HS-27A (cell line): ENCODE measurements at regions not wholly inside any gene's neighbourhood (a gene's known extent, or its start where the extent isn't known, plus 50 kb on each side); places are given as distances from the start of the nearest gene placed in this dataset.
"Not testable (repeated sequence)": the region's sequence is repeated elsewhere in the genome, so short reads cannot be mapped to it uniquely, and the experiment has no call there.

Source experiments
- DNase-seq: peaks from one replicate; pipeline ENCODE4 v3.0.0-alpha.2; 2012; ENCODE audit warnings: low read depth, missing footprints

DNA sequence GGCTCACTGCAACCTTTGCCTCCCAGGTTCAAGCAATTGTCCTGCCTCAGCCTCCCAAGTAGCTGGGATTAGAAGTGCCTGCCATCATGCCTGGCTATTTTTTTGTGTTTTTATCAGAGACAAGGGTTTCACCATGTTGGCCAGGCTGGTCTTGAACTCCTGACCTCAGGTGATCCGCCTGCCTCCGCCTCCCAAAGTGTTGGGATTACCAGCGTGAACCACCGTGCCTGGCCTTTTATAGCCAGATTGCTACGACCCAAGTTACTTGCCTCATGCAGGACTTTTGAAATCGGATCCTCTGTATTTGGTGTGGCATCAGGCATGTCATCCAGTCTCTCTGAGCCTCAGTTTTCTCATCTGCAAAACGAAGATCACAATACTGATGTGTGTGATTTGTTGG, 115.9 kb upstream of the MYCN start:
- not testable (repeated sequence) for DNase-seq

DNA sequence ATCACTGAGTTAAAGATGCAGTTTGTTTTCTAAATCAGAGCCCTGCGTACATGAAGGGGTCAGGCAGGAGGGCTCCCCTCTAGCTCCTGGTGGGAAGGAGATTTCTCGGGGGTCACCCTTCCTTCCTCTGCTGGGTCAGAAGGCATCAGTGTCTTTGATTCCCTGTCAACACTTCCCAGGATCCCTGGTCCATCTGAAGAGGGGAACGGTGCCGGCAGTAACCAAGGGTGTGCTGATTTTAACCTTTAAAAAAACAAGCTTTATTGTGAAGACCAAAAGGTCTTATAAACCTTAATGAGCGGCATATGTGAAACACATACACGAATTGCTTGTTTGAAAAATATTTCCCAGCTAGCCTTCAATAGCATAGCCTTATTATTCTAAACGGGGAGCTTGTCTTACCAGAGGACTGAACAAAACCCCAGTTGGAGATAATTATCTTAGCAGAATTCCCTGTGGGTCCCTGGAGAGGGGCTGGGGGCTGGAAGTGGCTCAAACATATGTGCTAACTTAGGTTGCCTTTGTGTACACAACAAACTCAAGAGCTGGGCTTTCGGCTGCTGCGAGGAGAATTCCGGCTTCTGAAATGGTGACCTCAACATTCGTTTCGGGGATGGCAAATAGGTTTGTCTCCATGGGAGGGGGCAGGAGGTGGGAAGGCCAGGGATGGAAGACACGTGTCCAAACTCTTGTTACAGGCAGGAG, 114.9 kb upstream of the MYCN start:
- no peak for DNase-seq

DNA sequence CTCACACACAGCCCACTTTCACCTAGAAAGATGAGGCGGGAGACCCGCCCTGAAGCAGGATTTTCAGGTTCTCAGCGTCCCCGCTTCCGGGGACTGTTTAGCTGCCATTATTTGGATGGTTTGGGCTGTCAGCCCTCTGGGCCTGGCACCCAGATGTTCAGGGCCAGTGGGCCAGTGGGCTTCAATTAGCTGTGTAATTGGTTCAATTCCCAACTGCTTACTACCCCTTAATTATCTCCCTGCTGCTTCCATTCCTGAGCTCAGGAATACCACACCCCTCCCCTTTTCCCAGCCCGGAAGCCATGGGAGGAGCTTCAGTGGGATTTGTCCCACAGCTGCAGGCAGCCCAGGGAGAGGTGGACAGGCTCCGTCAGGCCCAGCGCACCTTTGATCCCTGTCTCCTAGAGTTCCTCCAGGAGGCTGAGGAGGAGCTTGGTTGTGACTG, 114.1 kb upstream of the MYCN start:
- DNase-seq, result no peak

DNA sequence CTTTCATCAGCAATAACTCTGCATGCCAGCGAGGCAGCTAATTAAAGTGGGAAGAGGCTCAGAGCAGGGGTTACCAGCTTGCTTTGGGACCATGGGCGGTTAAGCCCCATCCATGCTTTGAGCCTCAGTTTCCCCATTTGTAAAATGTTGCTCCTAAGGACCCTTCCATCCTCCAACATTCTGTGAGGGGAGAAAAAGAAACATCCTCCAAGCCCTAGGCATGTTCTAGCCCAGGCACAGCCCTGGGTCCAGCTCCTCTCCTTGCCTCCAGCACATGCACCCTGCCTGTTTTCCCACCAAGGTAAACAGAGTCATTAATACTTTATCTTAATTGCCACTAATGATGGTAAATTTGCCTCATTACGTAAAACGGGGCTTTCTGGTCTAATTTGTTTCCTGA, 113.3 kb upstream of the MYCN start:
- no peak for DNase-seq

DNA sequence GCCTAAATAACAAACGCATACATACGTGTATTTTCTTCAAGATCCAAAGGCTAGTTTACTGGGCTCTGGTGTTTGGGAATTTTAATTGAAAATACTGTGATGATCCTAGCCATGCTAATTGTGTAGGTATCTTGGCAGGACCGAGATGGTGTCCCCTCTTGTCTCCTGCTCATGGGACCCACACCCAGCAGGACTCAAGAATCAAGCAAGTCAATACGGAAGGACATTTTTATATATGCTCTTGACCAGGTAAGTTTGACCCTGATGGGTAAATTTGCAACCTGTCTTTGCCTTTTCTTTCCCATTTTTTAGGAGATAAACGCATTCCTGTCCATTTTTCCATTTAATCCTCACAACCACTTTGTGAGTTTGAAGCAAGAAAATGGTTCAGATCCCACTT, 111.8 kb upstream of the MYCN start:
- no peak for DNase-seq

DNA sequence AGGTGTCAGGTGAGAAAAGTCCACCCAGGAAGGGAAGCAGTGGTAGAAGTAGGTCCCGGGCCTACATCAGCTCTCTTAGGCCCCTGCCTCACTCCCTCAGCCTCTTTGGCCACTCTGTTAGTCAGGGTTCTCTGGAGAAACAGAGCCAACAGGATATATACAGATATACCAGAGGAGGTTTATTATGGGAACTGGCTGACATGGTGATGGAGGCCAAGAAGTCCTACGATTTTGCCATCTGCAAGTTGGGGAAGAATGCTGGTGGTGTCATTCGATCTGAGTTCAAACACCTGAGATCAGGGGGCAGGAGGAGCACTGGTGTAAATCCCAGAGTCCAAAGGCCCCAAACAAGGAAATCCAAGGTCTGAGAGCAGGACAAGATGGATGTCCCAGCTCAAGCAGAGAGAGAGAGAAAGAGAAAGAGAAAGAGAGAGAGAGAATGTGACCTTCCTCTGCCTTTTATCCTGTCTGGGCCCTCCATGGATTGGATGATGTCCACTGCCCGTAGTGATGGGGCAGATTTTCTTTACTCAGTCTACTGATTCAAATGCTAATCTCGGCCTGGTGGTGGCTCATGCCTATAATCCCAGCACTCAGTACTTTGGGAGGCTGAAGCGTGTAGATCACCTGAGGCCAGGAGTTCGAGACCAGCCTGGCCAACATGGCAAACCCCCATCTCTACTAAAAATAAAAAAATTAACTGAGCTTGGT, 111.1 kb upstream of the MYCN start:
- DNase-seq, result no peak

DNA sequence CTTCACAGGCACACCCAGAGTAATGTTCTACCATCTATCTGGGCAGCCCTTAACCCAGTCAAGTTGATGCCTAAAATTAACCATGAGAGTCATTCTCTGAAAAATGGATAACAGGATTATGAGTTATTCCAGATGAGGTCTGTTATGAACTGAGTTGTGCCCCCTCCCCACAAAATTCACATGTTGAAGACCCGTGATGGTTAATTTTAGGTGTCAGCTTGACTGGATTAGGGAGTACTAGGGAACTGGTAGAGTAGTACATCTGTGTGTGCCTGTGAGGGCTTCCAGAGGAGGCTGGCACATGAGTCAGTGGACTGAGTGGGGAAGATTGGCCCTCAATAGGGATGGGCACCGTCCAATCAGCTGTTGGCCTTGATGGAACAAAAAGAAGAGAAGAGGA, 110.4 kb upstream of the MYCN start:
- no peak for DNase-seq

DNA sequence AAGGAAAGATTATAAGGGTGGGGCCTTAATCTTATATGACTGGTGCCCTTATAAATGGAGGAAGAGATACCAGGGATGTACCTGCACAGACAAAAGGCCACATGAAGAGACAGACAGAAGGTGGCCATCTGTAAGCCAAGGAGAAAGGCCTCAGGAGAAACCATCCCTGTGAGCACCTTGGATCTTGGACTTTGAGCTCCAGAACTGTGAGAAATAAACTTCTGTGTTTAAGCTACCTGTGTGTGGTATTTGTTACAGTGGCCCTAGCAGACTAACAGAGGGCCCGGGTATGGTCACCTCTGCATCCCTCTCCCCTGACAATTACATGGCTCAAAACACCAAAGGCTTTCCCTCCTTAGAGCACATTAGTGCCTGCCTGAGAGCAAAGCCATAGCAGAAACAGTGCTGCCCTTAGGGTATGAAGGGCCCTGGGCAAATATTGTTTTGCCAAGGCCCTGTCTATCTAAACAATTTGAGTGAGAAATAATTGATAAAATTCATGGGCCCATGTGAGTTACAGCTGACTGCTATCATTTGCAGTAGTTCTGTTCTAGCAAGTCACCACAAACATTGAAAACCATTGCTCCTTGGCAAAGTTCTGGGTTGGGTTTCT, 109.3 kb upstream of the MYCN start:
- DNase-seq, result no peak

DNA sequence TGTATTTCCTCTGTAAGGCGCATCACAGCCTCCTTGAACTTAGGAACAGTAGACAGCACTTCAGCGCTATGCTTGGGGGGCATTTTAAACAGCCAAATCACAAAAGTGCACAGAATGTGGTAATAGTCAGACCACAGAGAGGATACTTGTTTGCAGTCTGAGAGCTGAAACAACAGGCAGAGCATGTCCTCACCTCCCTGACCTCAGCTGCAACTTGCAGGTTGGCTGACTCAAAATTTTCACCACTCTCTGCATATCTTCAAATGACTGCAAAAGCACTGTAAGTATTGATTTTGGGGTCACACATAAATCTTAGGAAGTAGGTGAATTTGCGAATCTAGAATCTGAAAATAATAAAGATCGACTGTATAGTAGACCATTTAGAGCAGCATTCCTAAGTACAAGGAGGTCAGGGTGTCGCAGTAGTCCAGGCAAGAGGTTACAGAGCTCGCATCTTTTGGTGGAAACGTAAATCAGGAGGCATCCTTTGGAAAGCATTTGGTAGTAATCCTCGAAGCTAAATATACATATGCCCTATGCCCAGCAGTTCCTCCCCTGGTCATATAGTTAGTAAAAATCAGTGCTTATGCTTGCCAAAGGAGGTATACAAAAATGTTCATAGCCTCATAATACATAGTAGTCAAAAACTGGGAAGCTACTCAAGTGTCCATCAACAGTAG, 108.2 kb upstream of the MYCN start:
- no peak for DNase-seq

DNA sequence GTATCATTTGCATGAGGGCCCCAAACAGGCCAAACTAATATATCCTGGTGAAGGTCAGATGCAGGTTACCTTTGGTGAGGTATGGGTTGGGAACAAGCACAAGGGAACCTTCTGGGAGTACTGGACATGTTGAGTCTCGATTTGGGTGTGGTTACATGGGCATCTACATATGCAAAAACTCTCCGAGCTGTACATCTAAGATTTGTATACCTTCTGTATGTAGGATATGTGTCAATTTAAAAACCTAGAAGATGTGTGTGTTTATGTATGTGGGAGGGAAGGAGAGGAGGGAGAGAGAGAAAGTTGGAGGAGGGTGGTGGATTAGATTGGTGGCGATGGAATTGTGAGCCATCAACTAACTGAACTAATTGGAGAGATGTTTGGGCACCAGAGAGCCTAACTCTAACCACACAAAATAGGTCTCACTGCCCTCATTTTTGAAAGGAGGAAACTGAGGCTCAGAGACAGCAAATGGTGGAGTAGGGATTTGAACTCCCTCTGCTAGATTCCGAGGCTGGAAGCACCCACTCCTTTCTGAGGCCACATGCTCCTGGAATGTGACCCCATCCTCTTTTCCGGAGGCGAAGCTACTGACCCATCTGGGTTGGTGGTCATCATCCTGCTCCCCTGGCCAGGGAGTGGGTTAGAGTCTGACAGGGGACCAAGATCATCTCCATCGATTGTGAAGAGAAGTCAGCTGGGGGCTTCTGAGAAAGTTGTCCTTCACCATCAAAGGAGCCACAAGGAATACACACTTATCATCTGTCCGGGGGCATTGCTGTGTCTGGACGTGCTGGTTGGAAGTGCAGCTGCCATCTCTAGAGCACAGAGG, 107.3 kb upstream of the MYCN start:
- DNase-seq, result no peak

DNA sequence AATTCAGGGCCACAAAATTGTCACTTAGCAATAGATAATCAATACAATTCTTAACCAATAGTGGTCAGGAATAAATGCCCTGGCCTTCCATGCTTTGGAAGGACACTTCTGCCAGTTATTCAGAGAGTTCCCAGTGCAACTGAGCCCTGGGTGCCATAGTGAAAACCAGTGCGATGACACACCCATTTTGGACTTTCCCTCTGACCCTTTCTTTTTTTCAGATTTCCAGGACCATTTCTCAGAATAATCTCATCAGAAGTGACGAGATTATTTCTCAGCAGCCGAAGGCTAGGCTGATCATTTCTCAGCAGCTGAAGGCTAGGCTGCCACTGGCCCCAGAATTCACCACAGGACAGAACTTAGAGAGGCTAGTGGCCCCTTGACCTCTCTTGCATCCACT, 106.6 kb upstream of the MYCN start:
- no peak for DNase-seq

DNA sequence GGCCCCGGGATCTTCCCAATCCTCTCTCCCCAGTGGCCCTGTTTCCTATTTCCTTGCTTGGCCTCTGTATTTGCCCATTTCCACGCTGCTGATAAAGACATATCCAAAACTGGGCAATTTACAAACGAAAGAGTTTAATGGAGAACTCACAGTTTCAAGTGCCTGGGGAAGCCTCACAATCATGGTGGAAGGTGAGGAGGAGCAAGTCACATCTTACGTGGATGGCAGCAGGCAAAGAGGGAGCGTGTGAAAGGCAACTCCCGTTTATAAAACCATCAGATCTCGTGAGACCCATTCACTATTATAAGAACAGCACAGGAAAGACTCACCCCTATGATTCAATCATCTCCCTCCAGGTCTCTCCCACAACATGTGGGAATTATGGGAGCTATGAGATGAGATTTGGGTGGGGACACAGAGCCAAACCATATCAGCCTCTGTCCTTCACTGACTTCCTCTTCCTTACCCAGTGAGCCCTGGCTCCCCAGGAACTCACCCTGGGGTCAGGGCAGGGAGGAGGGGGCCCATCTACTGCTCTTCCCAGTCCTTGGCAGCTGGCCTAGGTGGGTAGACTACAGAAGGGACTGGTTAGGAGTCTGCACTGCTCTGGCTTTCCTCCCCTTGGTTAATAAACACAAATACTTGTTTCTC, 105.8 kb upstream of the MYCN start:
- DNase-seq, result no peak

DNA sequence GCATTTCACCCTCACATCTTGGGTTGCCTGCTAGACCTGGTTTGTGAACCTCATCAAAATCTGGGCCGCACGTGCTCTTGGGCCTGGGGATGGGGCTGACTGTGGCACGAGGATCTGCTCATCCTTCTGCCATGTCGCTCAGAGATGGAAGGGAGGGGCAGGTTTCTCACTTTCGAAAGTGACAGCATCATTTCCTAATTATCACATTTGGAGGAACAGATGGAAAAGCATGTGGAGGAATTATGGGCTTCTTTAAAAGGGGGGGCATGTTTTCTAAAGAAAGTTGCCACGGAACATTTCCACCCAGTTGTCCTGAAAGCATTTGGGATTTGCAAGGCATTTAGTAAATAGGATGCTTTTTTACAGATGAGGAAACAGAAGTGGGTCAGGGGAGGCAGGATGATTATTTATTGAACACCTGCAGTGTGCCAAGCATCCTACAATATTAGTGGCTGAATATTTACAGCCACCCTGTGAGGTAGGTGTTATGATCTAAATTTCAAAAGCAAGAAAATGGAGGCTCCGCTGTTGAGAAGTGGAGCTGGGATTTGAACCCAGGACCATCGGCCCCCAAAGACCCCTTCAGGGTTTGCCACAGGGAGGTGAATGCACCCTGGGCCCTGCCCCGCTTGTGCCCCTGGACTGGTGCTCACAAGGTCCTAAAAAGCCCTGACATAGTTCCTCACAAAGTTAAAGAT, 104.2 kb upstream of the MYCN start:
- DNase-seq, result no peak

DNA sequence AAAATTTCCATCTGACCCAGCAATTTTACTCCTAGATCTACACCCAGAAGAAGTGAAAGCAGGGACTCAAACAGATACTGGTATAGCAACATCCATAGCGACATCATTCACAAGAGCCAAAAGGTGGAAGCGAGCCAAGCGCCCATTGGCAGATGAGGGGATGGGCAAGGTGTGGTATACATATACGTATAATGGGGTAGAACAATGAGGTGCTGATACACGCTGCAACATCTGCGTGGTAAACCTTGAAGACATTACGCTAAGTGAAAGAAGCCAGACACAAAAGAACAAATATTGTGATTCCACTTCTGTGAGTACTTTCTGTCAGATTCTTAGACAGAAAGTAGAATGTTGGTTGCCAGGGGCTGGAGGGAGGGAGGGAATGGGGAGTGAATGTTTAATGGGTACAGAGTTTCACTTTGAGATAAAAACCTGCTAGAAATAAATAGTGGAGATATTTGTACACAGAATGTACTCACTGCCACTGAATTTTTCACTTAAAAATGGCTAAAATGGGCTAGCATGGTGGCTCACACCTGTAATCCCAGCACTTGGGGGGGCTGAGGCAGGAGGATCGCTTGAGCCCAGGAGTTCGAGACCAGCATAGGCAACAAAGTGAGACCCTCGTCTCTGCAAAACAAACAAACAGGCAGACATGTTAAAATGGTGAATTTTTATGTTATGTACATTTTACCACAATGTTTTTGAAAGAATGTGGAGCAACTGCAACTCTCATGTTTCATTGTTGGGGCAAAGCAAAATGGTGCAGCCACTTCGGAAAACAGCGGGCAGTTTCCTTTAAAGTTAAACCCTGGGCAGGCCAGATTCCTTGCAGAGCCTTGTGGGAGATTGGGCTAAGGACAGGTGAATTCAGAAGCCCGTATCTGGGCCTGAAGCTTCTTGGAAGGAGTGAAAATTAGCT, 103.4 kb upstream of the MYCN start:
- no peak for DNase-seq

DNA sequence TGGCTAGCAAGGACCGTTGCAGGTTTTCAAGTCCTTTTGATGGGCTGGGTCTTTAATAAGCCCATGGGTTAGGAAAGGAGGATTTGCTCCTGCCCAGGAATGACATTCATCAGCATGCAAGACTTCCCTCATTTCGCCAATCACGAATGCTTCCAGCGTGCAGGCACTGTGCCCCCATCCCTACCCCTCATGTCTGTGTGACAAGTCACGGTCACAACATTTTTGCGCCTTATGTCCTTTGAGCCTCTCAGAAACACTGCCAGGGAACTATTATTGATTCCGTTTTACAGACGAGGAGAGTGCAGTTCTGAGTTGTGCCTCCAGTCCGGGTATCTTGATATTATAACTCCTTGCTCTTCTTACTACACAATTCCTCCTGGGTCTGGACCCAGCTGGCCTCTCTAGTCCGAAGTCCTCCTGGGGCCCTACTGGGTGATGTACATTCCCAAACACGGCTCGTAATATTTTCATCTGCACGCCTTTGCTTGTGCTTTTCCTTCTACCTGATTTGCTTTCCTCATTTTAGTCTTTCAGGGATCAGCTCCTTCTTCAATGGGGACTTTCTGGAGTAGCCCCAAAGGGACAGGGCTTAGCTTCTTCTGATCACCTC, 101.8 kb upstream of the MYCN start:
- DNase-seq, result no peak

DNA sequence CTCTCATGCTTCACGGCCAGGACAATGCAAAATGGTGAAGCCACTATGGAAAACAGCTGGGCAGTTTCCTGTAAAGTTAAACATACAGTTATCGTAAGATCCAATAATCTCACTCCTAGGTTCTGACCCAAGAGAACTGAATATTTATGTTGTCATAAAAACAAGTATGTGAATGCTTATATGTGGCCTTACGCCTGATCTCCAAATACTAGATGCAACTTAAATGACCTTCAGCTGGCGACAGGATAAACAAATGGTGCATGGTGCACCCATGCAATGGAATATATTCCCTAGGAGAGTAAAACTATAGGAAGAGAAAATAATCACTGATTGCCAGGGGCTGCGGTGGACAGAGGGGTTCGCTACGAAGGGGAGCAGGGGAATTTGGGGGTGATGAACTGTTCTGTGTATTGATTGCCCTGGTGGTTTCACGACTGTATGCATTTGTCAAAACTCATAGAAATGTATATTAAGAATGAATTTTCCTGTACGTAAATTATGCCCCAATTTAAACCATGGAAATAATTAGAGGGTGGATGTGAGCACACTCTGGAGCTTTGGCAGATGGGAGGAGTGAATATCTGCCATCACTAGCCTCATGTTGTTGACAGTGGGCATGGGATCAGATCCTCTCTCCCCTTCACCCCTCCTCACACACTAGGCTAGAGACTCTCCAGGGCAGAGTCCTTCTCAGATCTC, 100.8 kb upstream of the MYCN start:
- DNase-seq, result no peak

DNA sequence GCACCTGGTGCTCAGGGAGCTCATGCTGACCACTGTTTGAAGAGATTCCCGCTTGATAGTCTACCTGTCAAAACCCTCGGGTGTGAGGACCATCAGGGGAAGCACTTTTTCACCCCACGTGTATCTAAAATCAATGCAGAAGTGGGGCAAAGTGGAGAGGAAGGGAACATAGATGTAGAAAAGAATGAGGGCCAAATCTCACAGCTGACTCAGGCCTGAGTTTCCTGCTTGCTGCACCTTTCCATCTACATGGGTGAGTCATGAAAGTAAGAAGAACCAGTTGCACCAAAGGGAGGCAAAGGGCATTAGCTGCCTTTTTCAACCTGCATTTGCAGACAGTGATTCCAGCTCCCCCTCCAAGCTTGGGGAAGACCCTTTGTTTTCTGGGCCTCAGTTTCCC, 100.2 kb upstream of the MYCN start:
- no peak for DNase-seq

DNA sequence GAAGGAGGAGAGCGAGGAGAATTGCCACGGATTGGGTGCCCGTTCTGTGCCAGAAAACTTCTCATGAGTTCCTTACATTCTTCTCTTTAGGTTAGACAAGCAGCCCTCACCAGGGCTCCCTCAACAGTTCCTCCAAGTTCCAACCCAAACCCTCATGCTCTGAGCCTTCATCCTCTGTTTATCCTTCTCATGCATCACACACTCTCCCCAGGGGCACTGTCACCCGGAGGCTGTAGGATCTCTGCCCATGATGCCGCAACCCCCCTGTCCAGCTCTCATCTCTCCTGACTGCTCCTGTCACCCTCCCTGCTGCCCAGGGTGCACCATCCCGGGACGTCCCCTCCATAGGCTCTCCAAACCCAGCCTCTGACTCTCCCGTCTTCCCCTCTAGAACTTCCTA, 99.4 kb upstream of the MYCN start:
- no peak for DNase-seq
